ENCODE measurements at regions not wholly inside any gene's neighbourhood (a gene's known extent, or its start where the extent isn't known, plus 50 kb on each side); places are given as distances from the start of the nearest gene placed in this dataset.
"Not testable (repeated sequence)": the region's sequence is repeated elsewhere in the genome, so short reads cannot be mapped to it uniquely, and the experiment has no call there.

DNA sequence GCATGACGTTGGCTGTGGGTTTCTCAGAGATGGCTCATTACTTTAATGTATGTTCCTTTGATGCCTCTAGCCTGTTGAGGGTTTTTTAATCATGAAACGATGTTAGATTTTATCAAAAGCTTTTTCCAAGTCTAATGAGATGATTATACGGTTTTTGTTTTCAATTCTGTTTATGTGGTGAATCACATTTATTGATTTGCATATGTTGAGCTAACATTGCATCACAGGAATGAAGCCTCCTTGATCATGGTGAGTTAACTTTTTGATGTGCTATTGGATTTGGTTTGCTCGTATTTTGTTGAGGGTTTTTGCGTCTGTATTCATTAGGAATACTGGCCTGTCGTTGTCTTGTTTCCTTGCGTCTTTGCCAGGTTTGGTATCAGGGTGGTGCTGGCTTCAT is 52.3 kb upstream of the PTPN12 start:
- Histone ChIP-seq H3K27me3 (ENCODE audit: control insufficient read depth, insufficient read depth, low read length) (no peaks in the 10 kb centered on the region), H3K36me3 (ENCODE audit: control insufficient read depth in 2 of 3, insufficient read depth in 3 of 3, low read length in 3 of 3) (no peaks in the 10 kb centered on the region), H3K27ac (ENCODE audit: low read depth in 2 of 2, low read length in 2 of 2) (no peak overlapping the region), H3K4me1 (ENCODE audit: control insufficient read depth in 2 of 3, insufficient read depth in 2 of 3, low read depth in 1 of 3, low read length in 3 of 3) (no peaks in the 10 kb centered on the region), H3K9me3 (ENCODE audit: control insufficient read depth in 2 of 3, insufficient read depth in 1 of 3, low read length in 3 of 3) (no peaks in the 10 kb centered on the region), H3K9ac (ENCODE audit: low read length in 3 of 3) (no peak overlapping the region), H3K4me3 (ENCODE audit: low read length in 3 of 3) (no peak overlapping the region)
- DNase-seq (no peak), FAIRE-seq (no peak)
- intact Hi-C loops (cut with DNase I), result no loop called here
- TF ChIP-seq, protein P1, sequence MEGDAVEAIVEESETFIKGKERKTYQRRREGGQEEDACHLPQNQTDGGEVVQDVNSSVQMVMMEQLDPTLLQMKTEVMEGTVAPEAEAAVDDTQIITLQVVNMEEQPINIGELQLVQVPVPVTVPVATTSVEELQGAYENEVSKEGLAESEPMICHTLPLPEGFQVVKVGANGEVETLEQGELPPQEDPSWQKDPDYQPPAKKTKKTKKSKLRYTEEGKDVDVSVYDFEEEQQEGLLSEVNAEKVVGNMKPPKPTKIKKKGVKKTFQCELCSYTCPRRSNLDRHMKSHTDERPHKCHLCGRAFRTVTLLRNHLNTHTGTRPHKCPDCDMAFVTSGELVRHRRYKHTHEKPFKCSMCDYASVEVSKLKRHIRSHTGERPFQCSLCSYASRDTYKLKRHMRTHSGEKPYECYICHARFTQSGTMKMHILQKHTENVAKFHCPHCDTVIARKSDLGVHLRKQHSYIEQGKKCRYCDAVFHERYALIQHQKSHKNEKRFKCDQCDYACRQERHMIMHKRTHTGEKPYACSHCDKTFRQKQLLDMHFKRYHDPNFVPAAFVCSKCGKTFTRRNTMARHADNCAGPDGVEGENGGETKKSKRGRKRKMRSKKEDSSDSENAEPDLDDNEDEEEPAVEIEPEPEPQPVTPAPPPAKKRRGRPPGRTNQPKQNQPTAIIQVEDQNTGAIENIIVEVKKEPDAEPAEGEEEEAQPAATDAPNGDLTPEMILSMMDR (IDR thresholded peaks at IDR 0.05; ENCODE audit: borderline replicate concordance, extremely low read depth, insufficient read depth), result no peak

DNA sequence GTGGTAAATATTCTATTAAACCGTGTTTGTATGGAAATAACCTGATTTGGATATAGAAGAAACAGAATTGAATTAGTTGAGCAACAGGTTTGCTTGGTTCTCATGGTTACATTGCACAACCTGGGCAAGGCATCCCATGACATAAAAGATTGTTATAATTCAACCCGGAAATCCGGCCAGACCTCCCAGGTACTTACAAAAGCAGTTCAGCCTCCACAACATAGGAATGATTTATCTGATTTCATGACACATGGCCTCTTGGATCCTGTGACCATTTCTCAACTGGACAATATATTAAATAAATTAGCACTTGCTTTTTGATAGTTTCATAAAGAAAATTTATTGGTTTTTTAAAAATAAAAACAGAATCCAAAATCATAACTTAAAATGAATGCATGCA is 55.1 kb upstream of the PTPN12 start:
- Histone ChIP-seq H3K4me3 (ENCODE audit: low read length in 3 of 3) (no peak overlapping the region), H3K4me1 (ENCODE audit: control insufficient read depth in 2 of 3, insufficient read depth in 2 of 3, low read depth in 1 of 3, low read length in 3 of 3) (no peaks in the 10 kb centered on the region), H3K27me3 (ENCODE audit: control insufficient read depth, insufficient read depth, low read length) (no peaks in the 10 kb centered on the region), H3K9ac (ENCODE audit: low read length in 3 of 3) (no peak overlapping the region), H3K27ac (ENCODE audit: low read depth in 2 of 2, low read length in 2 of 2) (no peak overlapping the region), H3K9me3 (ENCODE audit: control insufficient read depth in 2 of 3, insufficient read depth in 1 of 3, low read length in 3 of 3) (no peaks in the 10 kb centered on the region), H3K36me3 (ENCODE audit: control insufficient read depth in 2 of 3, insufficient read depth in 3 of 3, low read length in 3 of 3) (no peaks in the 10 kb centered on the region)
- TF ChIP-seq, protein P1 (IDR thresholded peaks at IDR 0.05; ENCODE audit: borderline replicate concordance, extremely low read depth, insufficient read depth), result no peak
- DNase-seq (peak in 4 of 5 donors; percentile 18 to 63 (median 62)), FAIRE-seq (no peak)
- intact Hi-C loops (cut with DNase I), result no loop called here

DNA sequence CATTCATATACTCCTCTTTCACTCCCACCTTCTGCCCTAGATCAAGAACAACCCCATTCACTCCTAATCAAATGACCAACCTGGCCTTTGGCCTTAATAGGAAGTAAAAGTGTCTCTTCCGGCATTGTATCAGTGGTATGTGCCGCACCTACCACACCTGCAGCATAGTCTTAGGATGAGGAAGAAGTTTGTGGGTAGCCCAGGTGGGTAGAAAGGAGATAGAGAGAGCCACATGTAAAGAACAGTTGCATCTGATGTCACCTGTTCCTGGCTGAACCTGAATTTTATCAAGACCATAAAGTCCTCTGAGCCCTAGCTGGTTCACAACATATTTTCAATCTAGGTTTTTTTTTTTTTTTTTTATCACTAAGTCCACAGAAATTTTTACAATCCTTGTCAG is 55.5 kb upstream of the PTPN12 start:
- intact Hi-C loops (cut with DNase I), result no loop called here
- Histone ChIP-seq H3K9me3 (ENCODE audit: control insufficient read depth in 2 of 3, insufficient read depth in 1 of 3, low read length in 3 of 3) (no peaks in the 10 kb centered on the region), H3K27ac (ENCODE audit: low read depth in 2 of 2, low read length in 2 of 2) (no peak overlapping the region), H3K4me1 (ENCODE audit: control insufficient read depth in 2 of 3, insufficient read depth in 2 of 3, low read depth in 1 of 3, low read length in 3 of 3) (no peaks in the 10 kb centered on the region), H3K4me3 (ENCODE audit: low read length in 3 of 3) (no peak overlapping the region), H3K27me3 (ENCODE audit: control insufficient read depth, insufficient read depth, low read length) (no peaks in the 10 kb centered on the region), H3K9ac (ENCODE audit: low read length in 3 of 3) (no peak overlapping the region), H3K36me3 (ENCODE audit: control insufficient read depth in 2 of 3, insufficient read depth in 3 of 3, low read length in 3 of 3) (no peaks in the 10 kb centered on the region)
- no peak for FAIRE-seq
- TF ChIP-seq, protein P1 (IDR thresholded peaks at IDR 0.05; ENCODE audit: borderline replicate concordance, extremely low read depth, insufficient read depth), result no peak
- no peak for DNase-seq

DNA sequence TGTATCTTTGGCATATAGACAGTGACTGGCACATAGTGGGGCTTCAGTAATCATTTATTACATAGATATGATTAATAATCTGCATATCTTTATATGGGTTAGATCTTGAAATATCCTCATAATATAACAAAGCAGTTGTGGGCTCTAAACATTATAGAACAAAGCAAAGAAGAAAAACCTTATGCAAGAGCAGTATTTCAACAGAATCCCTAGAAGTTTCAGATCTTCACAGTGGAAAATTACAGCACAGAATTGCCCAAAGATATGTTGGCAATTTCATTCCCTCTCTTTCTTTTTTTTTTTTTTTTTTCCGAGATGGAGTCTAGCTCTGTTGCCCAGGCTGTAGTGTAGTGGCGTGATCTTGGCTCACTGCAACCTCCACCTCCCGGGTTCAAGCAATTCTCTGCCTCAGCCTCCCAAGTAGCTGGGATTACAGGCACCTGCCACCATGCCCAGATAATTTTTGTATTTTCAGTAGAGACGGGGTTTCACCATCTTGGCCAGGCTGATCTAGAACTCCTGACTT is 56.9 kb upstream of the PTPN12 start:
- H3K27me3 ChIP-seq (ENCODE audit: control insufficient read depth, insufficient read depth, low read length); H3K27ac ChIP-seq (ENCODE audit: low read depth in 2 of 2, low read length in 2 of 2); FAIRE-seq; H3K36me3 ChIP-seq (ENCODE audit: control insufficient read depth in 2 of 3, insufficient read depth in 3 of 3, low read length in 3 of 3); DNase-seq; H3K4me1 ChIP-seq (ENCODE audit: control insufficient read depth in 2 of 3, insufficient read depth in 2 of 3, low read depth in 1 of 3, low read length in 3 of 3); H3K9ac ChIP-seq (ENCODE audit: low read length in 3 of 3); H3K4me3 ChIP-seq (ENCODE audit: low read length in 3 of 3); H3K9me3 ChIP-seq (ENCODE audit: control insufficient read depth in 2 of 3, insufficient read depth in 1 of 3, low read length in 3 of 3); intact Hi-C loops (cut with DNase I): not testable (repeated sequence)
